HCT116 (cell line): ENCODE measurements at regions not wholly inside any gene's neighbourhood (a gene's known extent, or its start where the extent isn't known, plus 50 kb on each side); places are given as distances from the start of the nearest gene placed in this dataset.

Source experiments
- CEBPB ChIP-seq: IDR thresholded peaks from 2 replicates; pipeline ENCODE4 v1.6.1; 2012; ENCODE audit warnings: low read depth
- EGR1 ChIP-seq: IDR thresholded peaks from 2 replicates; pipeline ENCODE4 v1.6.1; 2012; ENCODE audit warnings: low read depth
- EZH2 ChIP-seq: fragments of 200-600 bp; sonication (generic); IDR thresholded peaks from 2 replicates; pipeline ENCODE4 v1.6.1; 2017; ENCODE audit warnings: antibody characterized with exemption, mixed run types
- FOSL1 ChIP-seq: IDR thresholded peaks from 2 replicates; pipeline ENCODE4 v1.6.1; 2012; ENCODE audit warnings: low read depth
- JUND ChIP-seq: IDR thresholded peaks from 2 replicates; pipeline ENCODE4 v1.6.1; 2012
- POLR2A ChIP-seq: IDR thresholded peaks from 2 replicates; pipeline ENCODE4 v1.7.0; 2011; ENCODE audit warnings: borderline replicate concordance; ENCODE audit not compliant: insufficient read depth, insufficient read length; ENCODE audit errors: extremely low read depth
- POLR2AphosphoS5 ChIP-seq: IDR thresholded peaks from 2 replicates; pipeline ENCODE4 v1.6.1; 2011; ENCODE audit warnings: mild to moderate bottlenecking, low read depth, low read length, moderate library complexity
- RAD21 ChIP-seq: IDR thresholded peaks from 2 replicates; pipeline ENCODE4 v1.6.1; 2012; ENCODE audit warnings: low read depth, mild to moderate bottlenecking
- SIN3A ChIP-seq: IDR thresholded peaks from 2 replicates; pipeline ENCODE4 v1.6.1; 2012; ENCODE audit warnings: low read depth
- SP1 ChIP-seq: IDR thresholded peaks from 2 replicates; pipeline ENCODE4 v1.6.1; 2012; ENCODE audit warnings: low read depth
- SRF ChIP-seq: IDR thresholded peaks from 2 replicates; pipeline ENCODE4 v1.6.1; 2012; ENCODE audit warnings: low read depth
- ZFX ChIP-seq: fragments of 450-650 bp; IDR thresholded peaks from 2 replicates; pipeline ENCODE4 v1.6.1; 2017
- TF ChIP-seq, protein P1 (sequence below), 3 experiments: fragments of 200-600 bp in 1 of 3; sonication (generic) in 1 of 3; IDR thresholded peaks in 2 of 3; conservative IDR thresholded peaks in 1 of 3; 2 replicates each; pipeline ENCODE4 v1.5.1; 2012 to 2017; ENCODE audit warnings: low read depth in 2 of 3, low read length in 2 of 3, antibody characterized with exemption in 1 of 3, borderline replicate concordance in 1 of 3, control low read depth in 1 of 3, mild to moderate bottlenecking in 1 of 3, mixed read lengths in 1 of 3, mixed run types in 1 of 3, moderate library complexity in 1 of 3; ENCODE audit not compliant: insufficient read depth in 1 of 3

DNA sequence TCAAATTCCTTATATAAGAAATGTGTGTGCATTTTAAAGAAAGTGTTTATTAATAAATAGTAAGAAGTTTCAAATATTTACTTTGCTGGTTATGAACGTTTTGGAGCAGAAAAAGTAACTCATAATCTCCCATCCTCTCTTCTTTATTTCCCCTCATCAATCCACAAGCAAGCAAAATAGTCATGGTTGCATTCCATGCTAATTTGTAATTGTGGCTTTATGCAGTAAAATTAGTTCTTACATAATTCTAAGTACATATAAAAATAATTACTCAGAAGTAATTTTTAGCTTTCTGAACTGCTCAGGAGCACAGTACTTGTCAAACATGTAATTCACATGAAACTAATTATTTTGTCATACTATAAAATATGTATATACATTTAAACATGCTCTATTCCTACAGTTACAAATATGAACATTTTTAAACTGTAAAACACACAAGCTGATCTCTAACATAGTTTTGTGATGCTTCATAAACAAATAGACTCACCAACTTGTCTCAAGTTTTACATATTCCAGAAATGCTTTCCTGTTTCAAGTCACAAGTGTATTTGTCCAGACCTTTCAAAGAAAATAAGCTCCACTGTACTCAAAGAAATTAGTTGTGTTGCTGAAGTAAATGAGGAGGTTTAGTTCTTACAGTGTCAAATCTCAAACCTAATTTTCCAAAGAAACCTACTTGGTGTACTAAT is 218.9 kb downstream of the PABPC4L start:
- TF ChIP-seq POLR2A (no peak), POLR2AphosphoS5 (no peak), RAD21 (no peak), JUND (no peak), EZH2 (no peak), SIN3A (no peak), CEBPB (no peak), FOSL1 (no peak), SRF (no peak), ZFX (no peak), SP1 (no peak), EGR1 (no peak)
- TF ChIP-seq, protein P1, sequence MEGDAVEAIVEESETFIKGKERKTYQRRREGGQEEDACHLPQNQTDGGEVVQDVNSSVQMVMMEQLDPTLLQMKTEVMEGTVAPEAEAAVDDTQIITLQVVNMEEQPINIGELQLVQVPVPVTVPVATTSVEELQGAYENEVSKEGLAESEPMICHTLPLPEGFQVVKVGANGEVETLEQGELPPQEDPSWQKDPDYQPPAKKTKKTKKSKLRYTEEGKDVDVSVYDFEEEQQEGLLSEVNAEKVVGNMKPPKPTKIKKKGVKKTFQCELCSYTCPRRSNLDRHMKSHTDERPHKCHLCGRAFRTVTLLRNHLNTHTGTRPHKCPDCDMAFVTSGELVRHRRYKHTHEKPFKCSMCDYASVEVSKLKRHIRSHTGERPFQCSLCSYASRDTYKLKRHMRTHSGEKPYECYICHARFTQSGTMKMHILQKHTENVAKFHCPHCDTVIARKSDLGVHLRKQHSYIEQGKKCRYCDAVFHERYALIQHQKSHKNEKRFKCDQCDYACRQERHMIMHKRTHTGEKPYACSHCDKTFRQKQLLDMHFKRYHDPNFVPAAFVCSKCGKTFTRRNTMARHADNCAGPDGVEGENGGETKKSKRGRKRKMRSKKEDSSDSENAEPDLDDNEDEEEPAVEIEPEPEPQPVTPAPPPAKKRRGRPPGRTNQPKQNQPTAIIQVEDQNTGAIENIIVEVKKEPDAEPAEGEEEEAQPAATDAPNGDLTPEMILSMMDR (IDR thresholded peaks at IDR 0.05 in 2 of 3, conservative IDR thresholded peaks at IDR 0.05 in 1 of 3; ENCODE audit: borderline replicate concordance in 1 of 3, insufficient read depth in 1 of 3, low read depth in 2 of 3, low read length in 2 of 3): no peak
